TTC549 (cell line): ENCODE measurements at regions not wholly inside any gene's neighbourhood (a gene's known extent, or its start where the extent isn't known, plus 50 kb on each side); places are given as distances from the start of the nearest gene placed in this dataset.
"Not testable (repeated sequence)": the region's sequence is repeated elsewhere in the genome, so short reads cannot be mapped to it uniquely, and the experiment has no call there.

ENCODE experiments used
- FAIRE-seq: peaks from 2 replicates; lab custom pipeline; 2012; peaks lifted over from hg19 to GRCh38; lab: Jason Lieb, UNC

DNA sequence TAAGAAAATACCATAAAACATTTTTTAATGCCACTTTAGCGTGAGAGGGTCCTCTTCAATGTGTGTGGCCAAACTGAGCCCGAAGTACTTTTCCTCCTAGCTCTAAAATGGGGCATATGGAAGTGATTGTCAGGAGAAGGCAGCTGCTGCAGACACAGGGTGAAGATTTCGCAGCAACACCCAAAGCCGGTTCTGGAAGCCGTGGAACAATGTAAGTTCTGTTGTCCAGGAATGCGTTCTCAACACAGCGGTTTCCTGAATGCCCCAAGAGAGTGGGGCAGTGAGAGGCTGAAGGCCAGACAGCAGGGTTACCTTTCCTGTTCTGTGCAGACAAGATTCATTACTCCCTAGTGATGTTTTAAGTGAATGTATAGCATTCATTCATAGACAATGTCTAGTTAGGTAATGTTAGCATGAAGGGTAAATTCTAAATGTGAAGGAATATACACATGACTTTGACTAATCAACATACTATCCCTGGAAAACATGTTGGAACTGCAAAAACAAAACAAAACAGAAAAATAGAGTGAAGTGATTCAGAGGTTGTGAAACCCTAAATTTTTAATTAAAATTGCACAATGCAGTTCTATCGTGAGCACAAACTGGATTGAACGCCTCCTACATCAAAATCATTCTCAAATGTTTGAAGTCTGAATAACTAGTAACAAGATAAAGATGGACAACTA, 197.0 kb upstream of the SEMA6A start:
- no peak for FAIRE-seq

DNA sequence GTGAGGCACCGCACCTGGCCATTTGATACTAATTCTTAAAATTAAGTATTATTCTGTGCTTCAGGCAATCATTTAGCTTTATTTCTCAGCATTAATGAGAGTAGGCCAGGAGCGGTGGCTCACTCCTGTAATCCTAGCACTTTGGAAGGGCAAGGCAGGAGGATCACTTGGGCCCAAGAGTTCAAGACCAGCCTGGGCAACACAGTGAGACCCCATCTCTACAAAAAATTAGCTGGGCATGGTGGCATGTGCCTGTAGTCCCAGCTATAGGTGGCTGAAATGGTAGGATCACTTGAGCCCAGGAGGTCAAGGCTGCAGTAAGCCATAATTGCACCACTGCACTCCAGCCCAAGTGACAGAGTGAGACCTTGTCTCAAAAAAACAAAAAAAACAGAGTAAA, 195.3 kb upstream of the SEMA6A start:
- not testable (repeated sequence) for FAIRE-seq

DNA sequence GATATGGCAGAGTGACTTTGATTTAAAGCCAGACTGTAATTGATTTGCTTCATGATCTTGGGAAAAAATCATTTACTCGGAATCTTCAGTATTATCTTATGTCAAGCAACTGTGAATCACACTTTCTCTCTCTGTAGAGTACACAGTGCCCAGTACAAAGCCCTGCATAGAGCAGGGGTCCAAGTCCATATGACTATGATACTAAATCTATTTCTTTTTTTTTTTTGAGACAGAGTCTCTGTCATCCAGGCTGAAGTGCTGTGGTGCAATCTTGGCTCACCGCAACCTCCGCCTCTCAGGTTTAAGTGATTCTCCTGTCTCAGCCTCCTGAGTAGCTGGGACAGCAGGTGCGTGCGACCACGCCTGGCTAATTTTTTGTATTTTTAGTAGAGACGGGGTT, 194.8 kb upstream of the SEMA6A start:
- FAIRE-seq: no peak

DNA sequence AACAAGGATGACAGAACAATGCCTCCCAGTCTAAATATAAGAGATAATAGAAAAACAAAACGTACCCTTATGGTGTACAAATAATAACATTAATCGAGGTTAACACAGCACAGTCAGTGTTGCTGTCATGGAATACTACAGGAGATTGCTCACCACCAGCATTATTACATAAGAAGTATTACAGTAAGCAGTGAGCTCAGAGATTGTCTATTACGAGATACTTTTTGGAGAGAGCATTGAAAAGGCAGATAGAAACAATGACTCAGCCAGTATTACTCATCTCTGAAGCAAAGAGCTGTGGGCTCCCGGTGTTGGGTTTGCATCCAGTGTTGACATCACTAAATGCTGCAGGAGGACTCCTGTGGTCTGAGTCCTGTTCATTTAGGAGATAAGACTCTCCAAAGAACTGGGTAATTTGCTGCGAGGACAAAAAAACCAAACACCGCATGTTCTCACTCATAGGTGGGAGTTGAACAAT, 191.9 kb upstream of the SEMA6A start:
- no peak for FAIRE-seq

DNA sequence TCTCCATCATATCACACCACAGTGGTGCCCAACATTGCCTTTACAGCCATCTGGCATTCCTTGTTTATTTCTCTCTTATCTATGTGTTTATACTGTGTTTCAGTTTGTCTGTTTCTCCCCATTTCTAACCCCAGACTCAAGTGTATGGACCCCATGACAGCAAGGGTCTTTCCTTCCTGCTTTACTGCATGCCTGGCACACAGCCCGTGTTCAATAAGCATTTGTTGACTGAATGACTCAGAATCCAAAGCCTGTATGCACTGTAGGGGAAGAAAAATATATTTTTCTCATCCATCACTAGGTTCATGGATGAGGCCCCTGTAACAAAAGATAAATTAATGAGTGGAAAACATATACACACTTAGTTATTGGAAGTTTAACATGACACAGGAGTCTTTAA, 190.8 kb upstream of the SEMA6A start:
- no peak for FAIRE-seq

DNA sequence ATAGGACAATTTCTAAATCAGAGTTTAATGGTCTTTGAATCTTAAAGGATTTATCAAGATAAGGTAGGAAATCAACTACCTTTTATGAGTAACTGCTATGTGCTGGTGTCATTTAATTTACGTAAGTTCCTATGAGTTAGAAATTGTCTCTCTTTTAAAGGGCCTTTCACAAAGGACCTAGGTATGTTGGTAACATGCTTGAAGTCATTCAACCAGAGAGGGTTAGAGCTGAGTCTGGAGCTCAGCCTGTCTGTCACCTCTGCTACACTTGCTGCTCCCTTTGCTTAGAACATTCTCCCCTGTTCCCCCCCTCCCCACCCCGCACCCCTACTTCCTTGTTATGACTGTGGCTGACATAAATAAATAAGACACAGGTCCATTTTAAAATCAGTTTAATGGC, 190.3 kb upstream of the SEMA6A start:
- no peak for FAIRE-seq

DNA sequence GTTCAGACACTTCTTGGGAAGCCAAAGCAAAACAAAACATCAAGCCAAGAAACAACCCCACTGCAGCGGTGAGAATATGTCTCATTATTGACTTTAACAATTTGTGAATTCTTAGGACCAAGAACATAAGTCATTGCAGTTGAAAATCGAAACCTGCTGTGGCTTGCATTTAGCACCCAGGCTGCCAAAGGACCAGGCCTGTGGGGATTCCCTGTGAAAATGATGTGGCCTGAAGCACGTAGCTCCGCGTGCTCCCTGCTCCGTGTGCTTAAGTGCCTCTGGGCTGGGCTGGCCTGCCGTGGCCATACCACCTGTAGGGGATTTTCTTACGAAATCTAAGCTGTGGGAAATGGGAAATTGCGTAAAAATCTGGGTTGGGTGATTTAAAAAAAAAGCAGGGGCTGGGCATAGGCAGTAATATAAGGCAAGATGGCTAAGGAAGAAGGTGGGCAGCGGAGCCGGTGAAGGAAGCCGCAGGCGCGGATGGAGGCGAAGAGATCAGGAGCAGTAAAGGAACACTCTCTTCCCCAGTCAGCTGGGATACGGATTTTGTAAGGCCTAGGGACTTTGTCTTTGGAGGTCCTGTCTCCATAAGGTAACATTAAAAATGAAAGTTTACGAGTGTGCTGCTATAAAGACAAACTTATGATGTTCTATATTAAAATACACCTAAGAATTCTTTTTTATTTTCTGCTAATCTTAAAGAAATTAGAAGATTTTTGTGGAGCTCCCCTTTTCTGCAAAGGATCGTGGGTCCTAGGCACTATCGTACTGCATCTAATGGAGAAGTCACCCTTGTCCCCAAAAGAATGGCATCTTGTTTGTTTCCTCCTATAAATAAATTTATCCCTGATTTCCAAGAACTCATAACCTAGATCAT, 189.6 kb upstream of the SEMA6A start:
- FAIRE-seq: no peak

DNA sequence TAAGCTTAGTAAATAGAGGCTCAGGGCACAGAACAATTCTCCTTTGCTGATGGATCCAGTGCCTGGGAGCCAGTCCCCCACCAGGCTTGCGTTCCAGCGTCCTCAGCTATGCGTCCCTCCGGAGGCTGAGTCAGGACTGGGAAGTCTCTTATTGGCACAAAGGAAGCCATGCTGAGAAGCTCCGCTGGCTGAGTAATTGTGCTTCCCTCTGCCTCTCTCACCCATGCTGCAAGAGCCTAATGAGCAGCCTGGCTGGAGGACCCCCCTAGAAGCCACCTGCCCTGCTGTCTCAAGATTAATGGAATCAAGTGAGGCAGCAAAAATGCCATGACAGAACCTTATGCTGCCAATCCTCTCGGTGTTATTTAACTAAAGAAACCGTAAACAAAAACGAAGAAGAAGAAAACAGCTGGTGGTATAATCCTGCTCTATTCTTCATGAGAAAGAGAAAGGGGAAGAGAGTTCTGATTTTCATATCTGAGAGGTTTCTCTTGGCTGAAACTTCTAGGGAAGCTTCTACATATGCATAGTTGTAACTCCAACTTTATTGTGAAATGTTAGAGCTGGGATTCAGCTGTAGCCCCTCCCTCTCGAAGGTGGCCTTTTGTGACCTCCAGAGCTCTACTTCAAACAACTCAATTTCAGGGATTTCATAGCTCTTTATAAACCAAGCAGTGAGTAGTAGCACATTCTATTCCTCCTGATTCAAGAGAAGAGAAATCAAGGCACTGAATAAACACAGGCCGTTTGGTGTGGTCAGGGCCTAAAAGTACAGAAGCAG, 185.4 kb upstream of the SEMA6A start:
- FAIRE-seq: no peak

DNA sequence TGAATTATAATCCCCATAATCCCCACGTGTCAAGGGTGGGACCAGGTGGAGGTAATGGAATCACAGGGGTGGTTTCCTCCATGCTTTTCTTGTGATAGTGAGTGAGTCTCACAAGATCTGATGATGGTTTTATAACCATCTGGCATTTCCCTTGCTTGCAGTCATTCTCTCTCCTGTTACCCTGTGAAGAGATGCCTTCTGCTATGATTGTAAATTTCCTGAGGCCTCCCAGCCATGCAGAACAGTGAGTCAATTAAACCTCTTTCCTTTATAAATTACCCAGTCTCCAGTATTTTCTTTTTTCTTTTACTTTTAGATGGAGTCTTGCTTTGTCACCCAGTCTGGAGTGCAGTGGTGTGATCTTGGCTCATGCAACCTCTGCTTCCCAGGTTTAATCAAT, 182.7 kb upstream of the SEMA6A start:
- FAIRE-seq: no peak

DNA sequence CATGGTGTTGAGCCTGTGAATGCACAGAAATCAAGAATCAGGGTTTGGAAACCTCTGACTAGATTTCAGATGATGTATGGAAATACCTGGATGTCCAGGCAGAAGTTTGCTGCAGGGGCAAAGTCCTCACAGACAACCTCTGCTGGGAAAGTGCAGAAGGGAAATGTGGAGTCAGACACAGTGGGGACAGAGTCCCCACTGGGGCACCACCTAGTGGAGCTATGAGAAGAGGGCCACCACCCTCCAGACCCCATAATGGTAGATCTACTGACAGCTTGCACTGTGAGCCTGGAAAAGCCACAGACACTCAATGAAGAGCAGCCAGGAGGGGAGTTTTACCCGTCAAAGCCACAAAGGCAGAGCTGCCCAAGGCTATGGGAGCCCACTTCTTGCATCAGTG, 181.9 kb upstream of the SEMA6A start:
- no peak for FAIRE-seq

DNA sequence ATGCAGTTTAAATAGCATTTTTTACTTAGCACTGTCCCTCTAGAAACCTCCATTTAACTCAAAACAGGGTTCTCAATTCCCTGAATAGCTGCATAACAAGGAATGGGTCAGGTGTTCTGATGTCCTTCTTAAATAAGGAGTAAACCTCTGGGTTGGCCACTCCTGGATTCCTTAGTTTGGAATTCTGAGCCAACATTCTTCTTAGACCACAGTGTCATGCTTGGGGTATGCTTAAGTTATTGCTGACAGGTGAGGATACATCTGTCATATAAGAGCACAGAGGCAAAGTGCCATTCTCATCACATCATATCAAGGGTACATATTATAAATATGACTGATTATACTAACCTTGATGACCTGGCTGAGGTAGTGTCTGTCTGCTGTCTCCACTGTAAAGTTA, 179.9 kb upstream of the SEMA6A start:
- FAIRE-seq: no peak

DNA sequence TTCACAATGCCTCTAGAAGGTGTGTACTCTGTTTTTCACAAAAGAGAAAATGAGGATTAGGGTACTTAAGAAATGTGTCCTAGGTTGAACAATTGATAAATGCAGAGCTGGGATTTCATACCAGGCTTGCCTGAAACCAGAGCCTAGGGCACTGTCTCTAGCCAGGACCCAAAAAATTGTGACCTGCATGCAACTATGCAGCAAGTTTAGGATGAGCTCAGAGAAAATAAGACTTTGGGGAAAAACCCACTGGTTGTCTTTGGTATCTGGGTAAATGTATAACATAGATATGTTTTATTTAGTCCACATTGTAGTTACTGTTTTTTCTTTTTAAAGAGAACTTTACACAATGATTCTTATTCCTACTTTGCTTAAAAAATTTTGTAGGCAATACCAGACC, 177.1 kb upstream of the SEMA6A start:
- FAIRE-seq: no peak

DNA sequence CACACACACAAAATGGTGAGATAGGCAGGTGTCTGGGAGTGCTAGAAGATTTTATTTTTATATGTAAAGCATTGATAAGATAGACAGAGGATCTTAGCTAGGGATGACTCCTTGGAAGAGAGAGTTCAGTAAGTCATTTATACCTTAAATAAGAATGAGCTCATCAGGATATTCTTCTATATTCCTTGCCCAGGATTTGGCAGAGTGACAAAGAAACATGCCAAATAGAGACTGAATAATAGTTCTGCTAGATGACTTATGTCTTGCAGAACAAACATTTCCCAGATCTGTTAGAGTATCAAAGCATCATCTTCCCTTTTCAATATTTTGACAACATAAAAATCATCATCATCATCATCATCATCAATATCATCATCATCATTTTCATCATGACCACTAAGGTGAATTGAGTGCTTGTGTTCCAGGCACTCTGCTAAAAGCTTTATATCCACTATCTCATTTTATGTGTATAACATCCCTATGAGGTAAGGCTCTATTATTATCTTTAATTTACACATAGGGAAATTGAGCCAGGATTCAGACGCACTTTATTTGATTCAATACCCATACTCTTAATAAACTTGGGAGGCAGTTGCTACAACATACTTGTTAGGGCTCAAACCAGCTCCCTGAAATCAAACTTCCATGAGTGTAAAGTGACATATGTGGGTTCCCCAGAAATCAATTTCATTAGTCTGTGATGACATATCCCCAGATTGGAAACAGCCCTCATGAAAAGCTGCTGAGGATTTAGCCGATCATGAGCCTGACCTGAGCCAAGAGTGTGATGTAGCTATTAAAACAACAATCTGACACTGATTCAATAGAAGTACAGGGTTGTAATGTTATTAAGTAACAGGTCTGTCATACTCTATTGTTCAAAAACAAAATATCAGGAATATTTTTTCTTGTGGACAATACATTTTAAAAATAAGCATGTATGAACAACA, 176.3 kb upstream of the SEMA6A start:
- no peak for FAIRE-seq

DNA sequence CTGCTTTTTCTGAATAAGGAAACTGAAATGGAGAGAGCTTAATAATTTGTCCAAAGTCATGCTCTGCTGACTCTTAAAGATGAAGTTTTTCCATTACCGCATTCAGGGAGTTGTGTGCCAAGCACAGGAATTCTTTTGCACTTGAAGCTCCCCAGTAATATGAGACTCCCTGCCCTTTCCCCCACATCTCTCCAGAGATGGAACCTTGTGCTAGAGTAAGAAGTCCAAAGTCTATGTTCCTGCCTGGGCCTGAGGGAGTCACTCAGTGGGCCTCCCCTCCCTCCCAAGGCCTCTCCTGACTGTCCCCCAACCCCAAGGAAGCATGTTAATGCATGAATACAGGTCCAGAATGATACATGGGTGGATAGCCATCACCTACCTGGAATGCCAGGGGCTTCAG, 173.3 kb upstream of the SEMA6A start:
- no peak for FAIRE-seq

DNA sequence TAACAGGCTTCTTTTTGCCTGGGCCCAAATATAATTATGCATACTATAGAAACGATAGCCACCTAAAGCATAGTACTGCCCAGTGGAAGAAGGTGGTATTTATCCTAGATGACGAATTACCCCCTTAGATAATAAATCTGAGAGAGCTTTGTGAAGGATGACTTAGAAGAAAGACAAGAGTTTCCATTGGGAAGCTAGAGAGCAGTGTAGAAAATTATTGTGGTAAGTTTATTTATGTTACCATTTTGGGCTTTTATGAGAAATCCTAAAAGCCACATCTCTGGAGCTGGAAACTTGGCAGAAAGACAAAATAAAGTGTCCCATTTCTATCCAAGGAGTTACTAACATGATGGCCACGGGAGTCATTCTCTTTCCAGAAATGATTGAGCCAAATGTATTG, 172.0 kb upstream of the SEMA6A start:
- FAIRE-seq: no peak

DNA sequence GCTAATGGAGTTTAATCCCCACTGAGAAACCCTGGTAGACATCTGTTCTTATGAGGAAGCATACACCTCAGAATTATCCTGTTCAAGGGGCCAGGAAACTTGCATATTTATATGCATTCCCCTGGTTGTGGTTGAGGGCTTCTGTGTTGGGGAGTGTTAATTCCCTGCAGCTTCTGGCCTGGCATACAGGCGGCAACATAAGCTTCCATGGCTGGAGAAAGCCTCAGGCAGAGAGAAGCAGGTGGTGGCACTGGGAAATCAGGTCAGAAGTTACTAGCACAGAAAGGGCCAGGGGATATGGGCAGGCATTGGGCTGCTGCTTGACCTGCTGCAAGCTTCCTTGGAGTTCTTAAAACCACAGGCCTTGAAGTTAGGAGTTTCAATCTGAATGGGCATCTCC, 166.1 kb upstream of the SEMA6A start:
- no peak for FAIRE-seq

DNA sequence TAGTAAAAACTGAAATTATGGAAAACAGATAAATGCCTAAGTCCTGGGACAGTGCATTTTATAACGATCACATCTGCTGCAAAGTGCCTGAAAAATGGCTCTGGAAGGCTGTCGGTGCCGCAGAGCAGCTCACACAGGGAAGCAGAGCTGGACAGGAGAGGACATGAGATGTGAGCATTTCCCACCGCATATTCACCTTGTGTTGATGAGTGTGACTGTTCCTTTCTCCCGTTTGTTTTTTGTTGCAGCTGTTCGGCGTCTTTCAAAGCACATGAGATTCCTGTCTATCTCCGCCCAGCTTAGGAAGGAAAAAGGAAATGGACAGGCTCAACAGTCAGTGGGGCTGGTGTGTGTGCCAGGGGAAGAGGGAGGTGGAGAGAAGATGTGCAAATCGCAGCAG, 164.9 kb upstream of the SEMA6A start:
- no peak for FAIRE-seq

DNA sequence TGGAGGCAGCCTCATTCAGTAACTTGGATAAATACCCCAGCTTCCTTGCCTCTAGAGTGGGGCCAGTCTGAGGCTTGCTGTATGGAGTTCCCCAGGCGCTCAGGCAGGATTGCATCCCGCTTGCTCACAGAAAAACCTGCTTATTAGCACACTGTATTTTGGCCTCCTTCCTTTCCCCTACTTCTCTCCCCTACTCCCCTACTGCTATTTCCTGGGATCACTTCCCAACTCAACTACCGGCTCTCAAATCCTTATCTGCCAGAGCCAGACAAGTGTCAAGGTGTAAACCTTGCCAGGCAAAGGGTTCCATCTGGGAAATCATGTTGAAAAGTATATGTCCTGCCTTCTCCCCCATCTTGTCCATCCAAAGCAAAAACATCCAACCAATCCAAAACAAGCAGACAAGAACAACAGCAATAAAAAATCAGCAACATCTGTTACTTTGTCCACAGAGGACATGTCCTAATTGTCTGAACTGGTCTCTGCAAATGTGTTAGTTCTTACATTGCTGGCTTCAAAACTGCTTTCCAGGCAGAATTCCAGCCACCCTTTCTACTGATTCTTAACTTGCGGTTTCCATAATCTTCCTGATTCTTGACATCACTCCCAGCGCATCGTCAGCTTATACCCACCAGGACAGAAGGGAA, 164.1 kb upstream of the SEMA6A start:
- FAIRE-seq: no peak

DNA sequence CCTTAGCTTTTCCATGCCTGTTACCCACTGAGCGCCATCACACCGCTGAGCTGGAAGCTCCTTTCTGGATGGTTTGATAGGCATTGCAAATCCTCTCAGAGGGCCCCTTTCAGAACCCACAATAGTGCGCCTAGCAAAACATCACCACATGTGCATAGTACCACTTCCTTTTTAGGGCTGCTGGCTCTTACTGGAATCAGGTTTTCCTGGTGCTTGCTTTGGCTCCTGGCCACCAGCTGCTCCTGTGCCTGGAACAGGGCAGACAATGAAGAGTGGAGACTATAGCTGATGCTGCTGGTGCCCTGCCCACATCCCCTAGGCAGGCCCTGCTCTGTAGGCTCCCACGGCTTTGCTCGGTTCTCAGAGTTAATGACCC, 163.6 kb upstream of the SEMA6A start:
- FAIRE-seq: no peak

DNA sequence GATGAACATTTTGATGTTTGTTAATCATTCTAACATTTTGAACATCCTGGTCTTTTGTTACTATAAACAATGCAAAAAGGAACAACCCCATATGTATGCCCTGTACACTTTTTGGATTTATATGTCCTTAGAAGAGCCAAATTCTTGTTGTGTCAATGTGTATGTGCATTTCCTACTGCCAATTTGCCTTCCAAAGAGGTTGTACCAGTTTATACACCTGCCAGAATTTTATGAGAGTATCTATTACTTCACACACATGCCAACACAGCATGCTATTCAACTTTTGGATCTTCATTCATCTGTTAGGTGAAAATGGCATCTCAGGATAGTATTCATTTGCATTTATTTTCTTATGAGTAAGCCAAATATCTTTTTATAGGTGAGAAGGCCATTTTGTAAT, 162.0 kb upstream of the SEMA6A start:
- no peak for FAIRE-seq
